GM23248 (cell line): ENCODE measurements at regions not wholly inside any gene's neighbourhood (a gene's known extent, or its start where the extent isn't known, plus 50 kb on each side); places are given as distances from the start of the nearest gene placed in this dataset.

Experiments
- DNase-seq: peaks from one replicate; pipeline ENCODE4 v3.0.0-alpha.2; 2015
- H2AFZ ChIP-seq: fragments of 200-600 bp; sonication (generic); 2 replicates; pipeline ENCODE4 v1.6.1; 2016; ENCODE audit warnings: antibody characterized with exemption
- H3F3A ChIP-seq: fragments of 200-600 bp; sonication (generic); 2 replicates; pipeline ENCODE4 v1.6.1; 2016; ENCODE audit warnings: mild to moderate bottlenecking, antibody characterized with exemption, mixed run types; ENCODE audit not compliant: insufficient read depth
- H3K27ac ChIP-seq: fragments of 200-600 bp; sonication (generic); 2 replicates; pipeline ENCODE4 v1.5.1; 2016; ENCODE audit warnings: mild to moderate bottlenecking
- H3K27me3 ChIP-seq: fragments of 200-600 bp; sonication (generic); replicated peaks from 2 replicates; pipeline ENCODE4 v1.6.1; 2016; ENCODE audit warnings: mild to moderate bottlenecking; ENCODE audit not compliant: insufficient read depth
- H3K36me3 ChIP-seq: fragments of 200-600 bp; sonication (generic); 2 replicates; pipeline ENCODE4 v1.6.1; 2016; ENCODE audit warnings: low read depth, mild to moderate bottlenecking
- H3K4me1 ChIP-seq: fragments of 200-600 bp; sonication (generic); 2 replicates; pipeline ENCODE4 v1.6.1; 2016; ENCODE audit warnings: mild to moderate bottlenecking; ENCODE audit not compliant: insufficient read depth
- H3K4me2 ChIP-seq: fragments of 200-600 bp; sonication (generic); one replicate; pipeline ENCODE4 v1.6.1; 2016; ENCODE audit warnings: mild to moderate bottlenecking; ENCODE audit not compliant: unreplicated experiment
- H3K4me3 ChIP-seq: fragments of 200-600 bp; sonication (generic); 2 replicates; pipeline ENCODE4 v1.5.1; 2016; ENCODE audit warnings: mild to moderate bottlenecking
- H3K79me2 ChIP-seq: fragments of 200-600 bp; sonication (generic); 2 replicates; pipeline ENCODE4 v1.6.1; 2016; ENCODE audit warnings: mild to moderate bottlenecking; ENCODE audit not compliant: insufficient read depth
- H3K9ac ChIP-seq: fragments of 200-600 bp; sonication (generic); 2 replicates; pipeline ENCODE4 v1.6.1; 2016; ENCODE audit warnings: mild to moderate bottlenecking
- H3K9me2 ChIP-seq: fragments of 200-600 bp; sonication (generic); 2 replicates; pipeline ENCODE4 v1.6.1; 2016; ENCODE audit warnings: mixed run types, mild to moderate bottlenecking, moderate library complexity; ENCODE audit not compliant: insufficient read depth
- H3K9me3 ChIP-seq: fragments of 200-600 bp; sonication (generic); one replicate; pipeline ENCODE4 v1.6.1; 2017; ENCODE audit warnings: low read depth
- H4K20me1 ChIP-seq: fragments of 200-600 bp; sonication (generic); 2 replicates; pipeline ENCODE4 v1.6.0; 2016; ENCODE audit not compliant: insufficient read depth
- EZH2 ChIP-seq: fragments of 200-600 bp; sonication (generic); IDR thresholded peaks from 2 replicates; pipeline ENCODE4 v1.6.1; 2018; ENCODE audit warnings: antibody characterized with exemption, mild to moderate bottlenecking; ENCODE audit not compliant: insufficient read depth, poor library complexity, severe bottlenecking
- EZH2phosphoT487 ChIP-seq: fragments of 200-600 bp; sonication (generic); IDR thresholded peaks from 2 replicates; pipeline ENCODE4 v1.6.1; 2018; ENCODE audit warnings: antibody characterized with exemption, moderate library complexity, mild to moderate bottlenecking, low read depth; ENCODE audit not compliant: insufficient read depth
- WGBS, 2 experiments: methylation state at CpG; one replicate each; pipeline ENCODE4 v1.1.6; 2015 to 2017; ENCODE audit warnings: low lambda C conversion rate in 2 of 2, low coverage in 1 of 2; ENCODE audit errors: missing lambda C conversion rate in 2 of 2; 5-methylcytosine and 5-hydroxymethylcytosine counted together
- in situ Hi-C: fragments of 300-500 bp; cut with MboI; formaldehyde crosslinking; loops from 2 replicates; pipeline ENCODE4 v1.15.0; 2020

DNA sequence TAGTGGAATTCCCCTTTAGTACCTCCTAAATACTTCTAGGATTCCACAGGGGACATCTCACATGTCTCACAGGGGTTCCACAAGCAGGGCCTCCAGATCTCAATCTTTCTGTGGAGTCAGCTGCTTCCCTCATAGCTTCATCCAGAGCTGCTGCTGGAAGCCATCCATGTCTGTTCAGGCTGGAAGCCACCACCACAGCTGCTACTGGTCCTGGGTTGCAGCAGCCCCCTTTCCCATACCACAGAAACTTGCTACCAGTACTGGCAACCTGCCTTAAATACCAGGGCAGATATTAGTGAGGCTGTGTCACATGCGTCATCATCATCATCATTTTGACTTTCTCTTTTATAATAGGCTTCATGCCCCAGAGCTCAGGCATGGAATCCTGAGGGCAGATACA, 242.7 kb upstream of the NCAM1 start:
- H3K27ac ChIP-seq = no peak overlapping the region
- no peaks in the 10 kb centered on the region for H3K27me3 ChIP-seq
- no peak overlapping the region for H3K4me2 ChIP-seq
- in situ Hi-C loops = no loop called here
- H3F3A ChIP-seq = no peaks in the 10 kb centered on the region
- H3K79me2 ChIP-seq = no peaks in the 10 kb centered on the region
- no peak overlapping the region for H3K4me3 ChIP-seq
- H3K36me3 ChIP-seq = no peaks in the 10 kb centered on the region
- H2AFZ ChIP-seq = no peak overlapping the region
- H3K9me3 ChIP-seq = no peaks in the 10 kb centered on the region
- no peak overlapping the region for H3K9ac ChIP-seq
- no peak for DNase-seq
- no peaks in the 10 kb centered on the region for H4K20me1 ChIP-seq
- TF ChIP-seq EZH2phosphoT487 = no peak
- no peak for TF ChIP-seq EZH2
- H3K9me2 ChIP-seq = no peaks in the 10 kb centered on the region
- H3K4me1 ChIP-seq = no peaks in the 10 kb centered on the region
- WGBS, 2 experiments = 24 to 48% methylated on average over 1 of the region's 1 CpG

GRCh38 chr11:112719736-112720525, 241.3 kb upstream of the NCAM1 start:
- in situ Hi-C loops = no loop called here
- Histone ChIP-seq H3K27me3 (no peaks in the 10 kb centered on the region), H4K20me1 (no peaks in the 10 kb centered on the region), H2AFZ (no peak overlapping the region), H3K27ac (no peak overlapping the region), H3K36me3 (no peaks in the 10 kb centered on the region), H3K9ac (no peak overlapping the region), H3K4me3 (no peak overlapping the region), H3K9me2 (no peaks in the 10 kb centered on the region), H3F3A (no peaks in the 10 kb centered on the region), H3K4me2 (no peak overlapping the region), H3K9me3 (no peaks in the 10 kb centered on the region), H3K79me2 (no peaks in the 10 kb centered on the region), H3K4me1 (no peaks in the 10 kb centered on the region)
- WGBS, 2 experiments = 64 to 69% methylated on average over 11 of the region's 11 CpGs
- TF ChIP-seq EZH2phosphoT487 (no peak), EZH2 (no peak)
- no peak for DNase-seq

DNA sequence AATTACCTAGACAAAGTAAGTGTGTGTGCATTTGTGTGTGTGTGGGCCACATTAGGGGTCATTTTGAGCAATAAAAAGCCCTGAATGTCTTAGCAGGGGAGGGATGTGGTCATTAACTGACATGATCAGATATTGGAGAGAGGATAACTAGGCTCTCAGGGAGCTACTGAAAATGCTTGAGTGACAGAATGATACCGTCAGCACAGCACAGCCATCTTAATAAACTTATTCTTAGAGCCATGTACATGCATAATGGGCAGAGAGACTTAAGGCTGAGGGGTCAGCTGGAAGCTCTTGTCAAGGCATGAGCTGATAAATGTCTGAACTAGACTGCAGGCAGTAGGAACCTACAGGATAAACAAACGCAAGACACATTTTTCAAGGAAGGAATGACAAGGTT, 239.1 kb upstream of the NCAM1 start:
- H3K4me1 ChIP-seq = no peaks in the 10 kb centered on the region
- TF ChIP-seq EZH2phosphoT487 (no peak), EZH2 (no peak)
- H2AFZ ChIP-seq = no peak overlapping the region
- WGBS, 2 experiments = 46 to 47% methylated on average over 2 of the region's 2 CpGs
- H4K20me1 ChIP-seq = no peaks in the 10 kb centered on the region
- in situ Hi-C loops = no loop called here
- no peaks in the 10 kb centered on the region for H3K9me3 ChIP-seq
- no peaks in the 10 kb centered on the region for H3K79me2 ChIP-seq
- H3K9me2 ChIP-seq = no peaks in the 10 kb centered on the region
- H3F3A ChIP-seq = no peaks in the 10 kb centered on the region
- no peak overlapping the region for H3K4me3 ChIP-seq
- no peak overlapping the region for H3K9ac ChIP-seq
- no peak overlapping the region for H3K27ac ChIP-seq
- no peaks in the 10 kb centered on the region for H3K27me3 ChIP-seq
- no peak for DNase-seq
- H3K4me2 ChIP-seq = no peak overlapping the region
- no peaks in the 10 kb centered on the region for H3K36me3 ChIP-seq

GRCh38 chr11:112722876-112723275, 238.3 kb upstream of the NCAM1 start:
- H3K27ac ChIP-seq = no peak overlapping the region
- no peaks in the 10 kb centered on the region for H3K9me3 ChIP-seq
- no peak overlapping the region for H3K4me3 ChIP-seq
- H3K36me3 ChIP-seq = no peaks in the 10 kb centered on the region
- 30 to 46% methylated on average over 3 to 4 of the region's 4 CpGs for WGBS, 2 experiments
- H3K79me2 ChIP-seq = no peaks in the 10 kb centered on the region
- no peaks in the 10 kb centered on the region for H3F3A ChIP-seq
- H3K4me1 ChIP-seq = no peaks in the 10 kb centered on the region
- DNase-seq = no peak
- H3K9ac ChIP-seq = no peak overlapping the region
- H3K4me2 ChIP-seq = no peak overlapping the region
- H3K9me2 ChIP-seq = no peaks in the 10 kb centered on the region
- TF ChIP-seq EZH2phosphoT487 = no peak
- TF ChIP-seq EZH2 = no peak
- in situ Hi-C loops = no loop called here
- no peak overlapping the region for H2AFZ ChIP-seq
- no peaks in the 10 kb centered on the region for H4K20me1 ChIP-seq
- H3K27me3 ChIP-seq = no peaks in the 10 kb centered on the region
